HCEC 1CT (cell line): ENCODE measurements at regions not wholly inside any gene's neighbourhood (a gene's known extent, or its start where the extent isn't known, plus 50 kb on each side); places are given as distances from the start of the nearest gene placed in this dataset.

Experiments used
- DNase-seq: peaks from one replicate; pipeline ENCODE4 v3.0.0-alpha.2; 2017

- no peak for DNase-seq
Measured at GRCh38 chr15:94607176-94607654, 375.9 kb downstream of the MCTP2 start.

GRCh38 chr15:94610069-94610468 is 378.7 kb downstream of the MCTP2 start:
- no peak for DNase-seq

GRCh38 chr15:94610485-94610884 is 379.1 kb downstream of the MCTP2 start:
- no peak for DNase-seq

GRCh38 chr15:94611656-94612055 is 380.3 kb downstream of the MCTP2 start:
- no peak for DNase-seq

GRCh38 chr15:94615688-94616087 is 384.3 kb downstream of the MCTP2 start:
- DNase-seq: no peak

GRCh38 chr15:94620632-94621031 is 389.3 kb downstream of the MCTP2 start:
- no peak for DNase-seq

GRCh38 chr15:94621736-94622135 is 390.4 kb downstream of the MCTP2 start:
- no peak for DNase-seq

GRCh38 chr15:94626949-94627348 is 395.6 kb downstream of the MCTP2 start:
- no peak for DNase-seq

GRCh38 chr15:94631608-94632007 is 400.2 kb downstream of the MCTP2 start:
- DNase-seq: no peak

GRCh38 chr15:94638183-94638582 is 406.8 kb downstream of the MCTP2 start:
- no peak for DNase-seq

- no peak for DNase-seq
Measured at GRCh38 chr15:94639701-94640100, 408.3 kb downstream of the MCTP2 start.

- DNase-seq: no peak
Measured at GRCh38 chr15:94644433-94644832, 413.1 kb downstream of the MCTP2 start.

- DNase-seq: no peak
Measured at GRCh38 chr15:94653071-94653470, 421.7 kb downstream of the MCTP2 start.

GRCh38 chr15:94655249-94655880 is 424.0 kb downstream of the MCTP2 start:
- no peak for DNase-seq

GRCh38 chr15:94665676-94666441 is 434.5 kb downstream of the MCTP2 start:
- no peak for DNase-seq

- no peak for DNase-seq
Measured at GRCh38 chr15:94666553-94666952, 435.2 kb downstream of the MCTP2 start.

GRCh38 chr15:94667109-94667508 is 435.7 kb downstream of the MCTP2 start:
- DNase-seq: no peak

- peak; percentile 48 for DNase-seq
Measured at GRCh38 chr15:94670438-94671034, 439.2 kb downstream of the MCTP2 start.

GRCh38 chr15:94671858-94672532 is 440.6 kb downstream of the MCTP2 start:
- DNase-seq: peak; percentile 11

- no peak for DNase-seq
Measured at GRCh38 chr15:94673801-94674200, 442.4 kb downstream of the MCTP2 start.

GRCh38 chr15:94674296-94674695 is 442.9 kb downstream of the MCTP2 start:
- no peak for DNase-seq

- DNase-seq: no peak
Measured at GRCh38 chr15:94677202-94677790, 445.9 kb downstream of the MCTP2 start.

GRCh38 chr15:94682171-94682570 is 450.8 kb downstream of the MCTP2 start:
- no peak for DNase-seq
